ENCODE measurements at regions not wholly inside any gene's neighbourhood (a gene's known extent, or its start where the extent isn't known, plus 50 kb on each side); places are given as distances from the start of the nearest gene placed in this dataset.

GRCh38 chr1:79322511-79323027 is 316.0 kb upstream of the ADGRL4 start:
- TF ChIP-seq YY1 (IDR thresholded peaks at IDR 0.05; ENCODE audit: low read depth, low read length) (no peak), GABPA (IDR thresholded peaks at IDR 0.05; ENCODE audit: borderline replicate concordance, insufficient read depth, low read length) (no peak), SIN3A (conservative IDR thresholded peaks at IDR 0.05 in 1 of 2, IDR thresholded peaks at IDR 0.05 in 1 of 2; ENCODE audit: low read depth in 1 of 2, low read length in 2 of 2) (no peak)

Data from H1 (cell line).